ENCODE measurements at regions not wholly inside any gene's neighbourhood (a gene's known extent, or its start where the extent isn't known, plus 50 kb on each side); places are given as distances from the start of the nearest gene placed in this dataset.

- no peak for TF ChIP-seq ZC3H10 (CRISPR knock-in tag; IDR thresholded peaks at IDR 0.05)
- TF ChIP-seq TOX (CRISPR knock-in tag; IDR thresholded peaks at IDR 0.05; ENCODE audit: borderline replicate concordance) = no peak
Measured at GRCh38 chr17:72264682-72265405, 144.0 kb downstream of the SOX9 start.
